ENCODE measurements at regions not wholly inside any gene's neighbourhood (a gene's known extent, or its start where the extent isn't known, plus 50 kb on each side); places are given as distances from the start of the nearest gene placed in this dataset.

DNA sequence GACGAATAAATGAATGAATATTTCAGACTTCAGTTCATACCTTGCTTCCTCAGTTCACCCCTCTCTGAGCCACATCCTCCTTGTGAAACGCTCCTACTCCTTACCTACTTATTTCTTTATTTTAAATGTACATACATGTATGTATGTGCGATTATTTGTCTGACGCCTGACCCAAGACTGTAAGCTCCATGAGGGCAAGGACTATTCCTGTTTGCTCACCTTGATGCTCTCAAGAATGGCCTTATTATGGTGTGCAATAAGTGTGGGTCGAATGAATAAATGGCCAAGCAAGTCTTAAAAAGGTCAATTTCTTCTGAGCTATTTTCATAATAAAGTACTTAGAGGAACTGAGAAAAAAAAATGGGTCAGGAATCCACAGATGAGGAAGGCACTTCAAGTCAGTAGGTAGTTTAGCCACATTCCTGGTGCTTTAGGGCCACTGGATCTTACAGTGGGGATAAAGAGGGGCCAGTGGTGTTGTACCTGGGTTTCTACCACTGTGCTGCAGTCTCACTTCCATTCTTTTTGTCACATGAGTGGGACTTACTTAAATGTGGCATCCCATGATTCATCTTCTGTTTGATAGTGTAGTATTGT, 74.7 kb downstream of the SDC1 start:
- no peak for ATAC-seq (ENCODE audit: insufficient number of reproducible peaks, low FRiP score, low read depth)
- Histone ChIP-seq H3K36me3 (no peaks in the 10 kb centered on the region), H3K27ac (no peak overlapping the region), H3K4me3 (no peak overlapping the region), H3K9me3 (no peaks in the 10 kb centered on the region), H3K4me1 (ENCODE audit: control insufficient read depth in 1 of 2, low read depth in 2 of 2) (no peaks in the 10 kb centered on the region), H3K27me3 (replicated peaks; ENCODE audit: insufficient read depth) (no peaks in the 10 kb centered on the region)
- DNase-seq (ENCODE audit: low spot score), result no peak
- TF ChIP-seq, protein P1, sequence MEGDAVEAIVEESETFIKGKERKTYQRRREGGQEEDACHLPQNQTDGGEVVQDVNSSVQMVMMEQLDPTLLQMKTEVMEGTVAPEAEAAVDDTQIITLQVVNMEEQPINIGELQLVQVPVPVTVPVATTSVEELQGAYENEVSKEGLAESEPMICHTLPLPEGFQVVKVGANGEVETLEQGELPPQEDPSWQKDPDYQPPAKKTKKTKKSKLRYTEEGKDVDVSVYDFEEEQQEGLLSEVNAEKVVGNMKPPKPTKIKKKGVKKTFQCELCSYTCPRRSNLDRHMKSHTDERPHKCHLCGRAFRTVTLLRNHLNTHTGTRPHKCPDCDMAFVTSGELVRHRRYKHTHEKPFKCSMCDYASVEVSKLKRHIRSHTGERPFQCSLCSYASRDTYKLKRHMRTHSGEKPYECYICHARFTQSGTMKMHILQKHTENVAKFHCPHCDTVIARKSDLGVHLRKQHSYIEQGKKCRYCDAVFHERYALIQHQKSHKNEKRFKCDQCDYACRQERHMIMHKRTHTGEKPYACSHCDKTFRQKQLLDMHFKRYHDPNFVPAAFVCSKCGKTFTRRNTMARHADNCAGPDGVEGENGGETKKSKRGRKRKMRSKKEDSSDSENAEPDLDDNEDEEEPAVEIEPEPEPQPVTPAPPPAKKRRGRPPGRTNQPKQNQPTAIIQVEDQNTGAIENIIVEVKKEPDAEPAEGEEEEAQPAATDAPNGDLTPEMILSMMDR (IDR thresholded peaks at IDR 0.05), result no peak

DNA sequence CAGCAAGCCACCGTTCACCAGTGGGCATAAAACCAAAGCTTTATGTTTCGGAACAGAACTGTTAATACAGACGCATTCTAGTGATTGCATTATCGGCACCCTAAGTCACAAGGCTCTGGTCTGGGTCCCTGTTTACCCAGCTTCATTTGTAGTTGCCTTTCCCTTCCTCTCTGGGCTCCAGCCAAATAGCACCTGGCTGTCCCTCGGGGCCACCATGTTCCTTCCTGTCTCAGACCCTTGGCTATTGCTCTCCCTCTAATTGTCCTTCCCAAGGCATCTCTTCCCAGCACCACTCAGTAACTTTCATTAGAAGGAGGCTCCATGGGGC, 75.3 kb downstream of the SDC1 start:
- no peak for ATAC-seq (ENCODE audit: insufficient number of reproducible peaks, low FRiP score, low read depth)
- TF ChIP-seq, protein P1 (IDR thresholded peaks at IDR 0.05), result no peak
- no peak for DNase-seq (ENCODE audit: low spot score)
- Histone ChIP-seq H3K4me1 (ENCODE audit: control insufficient read depth in 1 of 2, low read depth in 2 of 2) (no peaks in the 10 kb centered on the region), H3K27me3 (replicated peaks; ENCODE audit: insufficient read depth) (no peaks in the 10 kb centered on the region), H3K27ac (no peak overlapping the region), H3K4me3 (no peak overlapping the region), H3K9me3 (no peaks in the 10 kb centered on the region), H3K36me3 (no peaks in the 10 kb centered on the region)

DNA sequence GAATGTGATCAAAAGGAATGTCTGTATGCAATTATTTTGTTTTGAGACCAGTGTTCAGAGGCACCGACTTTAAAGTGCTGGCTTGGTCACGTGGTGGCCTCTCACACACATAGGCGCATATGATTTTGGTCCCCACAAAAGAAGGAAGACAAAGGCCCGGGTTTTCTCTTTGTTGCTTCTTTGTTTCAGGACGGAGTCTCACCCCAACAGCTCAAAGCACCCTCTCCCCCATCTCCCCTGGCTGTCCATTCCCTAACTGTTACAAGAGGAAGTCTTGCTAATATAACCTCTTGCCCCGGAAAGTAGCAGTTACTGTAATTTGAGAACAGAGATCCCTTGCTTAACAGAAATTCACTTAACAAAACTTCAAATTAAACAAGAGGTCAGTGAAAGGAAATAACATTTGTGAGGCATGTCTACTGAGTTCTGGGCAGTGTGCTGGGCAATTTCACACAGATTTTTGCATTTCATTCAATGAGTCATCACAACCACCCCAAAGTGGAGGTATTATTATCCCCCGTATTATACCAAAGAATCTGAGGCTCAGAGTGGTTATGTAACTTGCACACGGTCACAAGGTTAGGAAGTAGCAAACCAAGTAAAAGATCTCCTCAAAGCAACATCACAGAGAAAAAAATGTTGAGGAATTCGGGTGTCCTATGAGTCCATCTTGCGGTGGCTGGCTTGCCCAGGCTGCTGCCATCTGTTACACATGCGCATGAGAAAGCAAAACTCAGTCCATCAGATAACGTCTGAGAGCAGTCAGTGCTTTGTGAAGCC, 75.8 kb downstream of the SDC1 start:
- H3K4me3 ChIP-seq, result no peak overlapping the region
- no peaks in the 10 kb centered on the region for H3K4me1 ChIP-seq (ENCODE audit: control insufficient read depth in 1 of 2, low read depth in 2 of 2)
- H3K9me3 ChIP-seq, result no peaks in the 10 kb centered on the region
- no peak overlapping the region for H3K27ac ChIP-seq
- TF ChIP-seq, protein P1 (IDR thresholded peaks at IDR 0.05), result no peak
- ATAC-seq (ENCODE audit: insufficient number of reproducible peaks, low FRiP score, low read depth) (no peak), DNase-seq (ENCODE audit: low spot score) (no peak)
- H3K27me3 ChIP-seq (replicated peaks; ENCODE audit: insufficient read depth), result no peaks in the 10 kb centered on the region
- H3K36me3 ChIP-seq, result no peaks in the 10 kb centered on the region

DNA sequence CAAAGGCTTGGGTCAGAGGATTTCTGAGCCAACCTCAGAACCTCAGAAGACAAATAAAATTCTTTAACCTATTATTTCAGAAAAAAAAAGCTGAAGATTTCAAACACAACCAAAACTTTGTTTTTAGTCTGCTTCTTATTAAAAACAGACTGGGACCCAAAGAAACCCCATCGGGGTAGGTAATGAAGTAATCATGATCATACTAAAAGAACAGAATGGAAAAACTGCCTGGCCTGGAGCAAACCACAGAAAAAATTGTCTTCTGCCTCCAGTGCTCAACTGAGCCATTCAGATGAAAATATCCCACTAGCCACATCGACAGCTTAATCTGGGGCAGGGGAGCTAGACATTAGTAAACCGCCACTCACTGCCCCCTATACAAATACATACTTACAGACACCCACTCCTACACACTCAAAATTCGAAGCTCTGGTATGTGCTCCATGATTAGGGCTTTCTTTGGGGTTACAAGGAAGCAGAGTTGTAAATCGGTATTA, 76.5 kb downstream of the SDC1 start:
- TF ChIP-seq, protein P1 (IDR thresholded peaks at IDR 0.05), result no peak
- ATAC-seq (ENCODE audit: insufficient number of reproducible peaks, low FRiP score, low read depth), result no peak

GRCh38 chr2:20147351-20147750, 77.6 kb downstream of the SDC1 start:
- no peaks in the 10 kb centered on the region for H3K36me3 ChIP-seq
- DNase-seq (ENCODE audit: low spot score), result no peak

More for the DNA sequence above, 76.5 kb downstream of the SDC1 start:
- Histone ChIP-seq H3K27ac (no peak overlapping the region), H3K4me3 (no peak overlapping the region), H3K9me3 (no peaks in the 10 kb centered on the region), H3K36me3 (no peaks in the 10 kb centered on the region), H3K27me3 (replicated peaks; ENCODE audit: insufficient read depth) (no peaks in the 10 kb centered on the region), H3K4me1 (ENCODE audit: control insufficient read depth in 1 of 2, low read depth in 2 of 2) (peaks cover 0 to 2% of the 10 kb centered on the region in 2 donors)
- no peak for DNase-seq (ENCODE audit: low spot score)

More at GRCh38 chr2:20147351-20147750, 77.6 kb downstream of the SDC1 start:
- no peak for ATAC-seq (ENCODE audit: insufficient number of reproducible peaks, low FRiP score, low read depth)
- no peaks in the 10 kb centered on the region for H3K27me3 ChIP-seq (replicated peaks; ENCODE audit: insufficient read depth)
- TF ChIP-seq, protein P1 (IDR thresholded peaks at IDR 0.05), result no peak
- H3K4me1 ChIP-seq (ENCODE audit: control insufficient read depth in 1 of 2, low read depth in 2 of 2), result peaks cover 0 to 8% of the 10 kb centered on the region in 2 donors
- no peak overlapping the region for H3K27ac ChIP-seq
- H3K9me3 ChIP-seq, result no peaks in the 10 kb centered on the region
- no peak overlapping the region for H3K4me3 ChIP-seq

Data from thoracic aorta (tissue), 2 donors.